ENCODE measurements at regions not wholly inside any gene's neighbourhood (a gene's known extent, or its start where the extent isn't known, plus 50 kb on each side); places are given as distances from the start of the nearest gene placed in this dataset.

DNA sequence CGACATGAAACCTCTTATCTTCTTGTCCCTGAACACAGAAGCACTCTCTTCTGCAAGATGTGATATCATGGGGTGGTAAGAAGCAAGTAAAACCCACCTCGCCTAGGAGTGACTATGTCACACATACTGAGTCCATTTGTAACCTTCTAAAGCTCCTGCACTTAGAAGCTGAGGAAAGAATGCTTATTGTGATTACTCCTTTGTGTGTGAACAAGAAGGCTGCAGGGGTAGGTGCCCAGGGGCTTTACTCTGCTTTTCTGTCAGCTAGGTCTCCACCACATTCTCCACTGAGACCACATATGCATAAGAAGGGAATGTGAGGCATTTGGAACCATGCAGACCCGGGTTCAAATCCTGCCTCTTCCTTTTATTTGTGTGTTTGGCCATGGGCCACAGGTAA, 144.3 kb downstream of the DMRTA2 start:
- ATAC-seq (no peak), DNase-seq (no peak)
- Mint-ChIP-seq H3K27ac (no peak overlapping the region), H3K9me3 (ENCODE audit: low read depth) (no peaks in the 10 kb centered on the region), H3K36me3 (no peaks in the 10 kb centered on the region), H3K4me3 (no peak overlapping the region), H3K4me1 (no peaks in the 10 kb centered on the region), H3K27me3 (no peaks in the 10 kb centered on the region)
- CTCF ChIA-PET = no interaction called here

DNA sequence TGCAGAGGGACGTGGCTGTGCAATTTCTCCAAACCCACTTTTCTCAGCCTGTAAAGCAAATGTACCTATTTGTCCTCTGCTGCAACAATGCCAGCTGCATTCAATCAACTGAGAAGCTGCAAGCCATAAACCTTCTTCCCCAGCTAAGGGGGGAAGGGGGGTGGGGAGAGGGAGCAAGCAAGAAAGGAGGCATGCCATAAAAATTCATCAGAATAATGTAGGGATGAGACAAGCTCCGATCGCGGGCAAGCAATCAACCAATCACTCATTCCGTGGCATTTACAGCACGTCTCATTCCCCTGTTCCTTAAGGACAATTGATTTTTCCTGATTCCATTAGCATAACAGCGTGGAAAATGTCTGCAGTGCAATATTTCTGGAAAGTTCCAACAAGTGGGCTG, 144.8 kb downstream of the DMRTA2 start:
- Mint-ChIP-seq H3K27me3 (no peaks in the 10 kb centered on the region), H3K9me3 (ENCODE audit: low read depth) (no peaks in the 10 kb centered on the region), H3K4me1 (no peaks in the 10 kb centered on the region), H3K27ac (no peak overlapping the region), H3K4me3 (no peak overlapping the region), H3K36me3 (no peaks in the 10 kb centered on the region)
- CTCF ChIA-PET = no interaction called here
- DNase-seq (no peak), ATAC-seq (no peak)

DNA sequence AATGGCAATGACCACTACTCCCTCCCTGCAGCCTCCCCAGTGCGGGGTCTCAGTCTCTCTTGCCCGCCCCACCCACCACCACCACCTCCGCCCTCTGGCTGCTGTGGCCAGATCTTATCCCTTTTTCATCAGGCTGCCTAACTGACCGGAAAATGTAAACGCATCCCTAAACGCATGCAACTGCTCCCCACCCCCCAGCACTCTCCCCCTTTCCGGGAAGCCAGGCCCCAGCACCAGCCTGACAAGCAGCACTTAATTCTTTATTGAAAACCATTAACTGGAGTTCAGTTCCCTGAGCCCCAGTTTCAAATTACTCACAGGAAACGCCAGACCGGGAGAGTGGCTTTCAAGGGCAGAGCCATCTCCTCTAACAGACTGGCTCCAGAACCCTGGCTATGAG, 147.7 kb downstream of the DMRTA2 start:
- Mint-ChIP-seq H3K27ac (no peak overlapping the region), H3K36me3 (no peaks in the 10 kb centered on the region), H3K9me3 (ENCODE audit: low read depth) (no peaks in the 10 kb centered on the region), H3K4me3 (no peak overlapping the region), H3K4me1 (no peaks in the 10 kb centered on the region), H3K27me3 (no peaks in the 10 kb centered on the region)
- ATAC-seq = no peak
- no peak for DNase-seq
- CTCF ChIA-PET = no interaction called here

DNA sequence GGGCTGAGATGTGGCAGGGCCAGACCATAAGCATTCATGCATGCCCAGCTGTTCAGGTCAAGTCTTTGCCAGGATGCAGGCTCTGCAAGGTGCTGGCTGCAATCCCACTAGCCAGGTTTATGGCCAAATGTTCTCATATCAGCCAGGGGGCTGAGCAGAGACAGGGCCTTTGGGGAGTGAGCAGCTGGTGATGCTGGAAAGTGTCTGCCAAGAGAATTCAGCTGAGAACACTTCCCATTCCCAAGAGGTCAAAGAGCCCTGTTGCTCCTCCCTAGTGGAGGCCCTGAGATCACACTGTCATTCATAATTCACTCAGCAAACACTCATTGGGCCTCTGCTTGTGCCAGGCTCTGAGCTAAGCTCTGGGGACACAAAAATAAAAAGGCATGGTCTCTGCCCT, 150.3 kb downstream of the DMRTA2 start:
- no peaks in the 10 kb centered on the region for H3K36me3 Mint-ChIP-seq
- H3K4me1 Mint-ChIP-seq = no peaks in the 10 kb centered on the region
- CTCF ChIA-PET = interaction anchor here (1.7 kb wide), 1 partner anchor 30 kb away, joined by 4 read pairs; no protein-coding TSS in a partner anchor
- H3K9me3 Mint-ChIP-seq (ENCODE audit: low read depth) = no peaks in the 10 kb centered on the region
- no peaks in the 10 kb centered on the region for H3K27me3 Mint-ChIP-seq
- DNase-seq = no peak
- no peak for ATAC-seq
- H3K4me3 Mint-ChIP-seq = no peak overlapping the region
- no peak overlapping the region for H3K27ac Mint-ChIP-seq

DNA sequence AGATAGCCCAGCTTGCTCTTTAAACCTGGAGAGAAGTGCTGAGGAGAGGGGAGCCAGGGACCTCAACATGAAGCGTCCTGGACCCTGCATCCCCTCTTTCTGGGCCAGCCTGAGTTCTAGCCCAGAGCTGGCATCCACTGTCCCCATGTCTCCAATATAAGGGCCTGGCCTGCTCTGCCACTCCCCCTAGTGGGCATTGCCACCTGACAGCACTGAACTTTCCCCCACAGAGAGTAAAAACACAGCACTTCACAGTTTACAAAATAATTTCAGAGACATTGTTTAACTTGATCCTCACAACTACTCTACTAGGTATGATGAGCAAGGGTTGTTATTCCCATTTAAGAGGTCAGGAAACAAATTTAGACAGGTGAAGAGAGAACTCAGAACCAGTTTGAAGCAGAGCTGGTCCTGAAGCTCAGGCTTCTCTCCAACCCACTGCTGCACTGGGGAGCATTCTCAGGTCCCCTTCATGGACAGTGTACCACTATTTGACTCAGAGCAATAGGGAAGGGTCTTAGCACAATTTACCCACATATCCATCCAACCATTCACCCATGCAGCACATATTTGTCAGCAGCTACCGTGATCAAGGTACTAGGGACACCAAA, 151.2 kb downstream of the DMRTA2 start:
- CTCF ChIA-PET = interaction anchor here (0.9 to 1.7 kb wide), 4 partner anchors 9 to 60 kb away, joined by 3 to 4 read pairs (median 4); no protein-coding TSS in a partner anchor
- no peaks in the 10 kb centered on the region for H3K9me3 Mint-ChIP-seq (ENCODE audit: low read depth)
- no peaks in the 10 kb centered on the region for H3K4me1 Mint-ChIP-seq
- no peaks in the 10 kb centered on the region for H3K36me3 Mint-ChIP-seq
- no peak for ATAC-seq
- H3K27me3 Mint-ChIP-seq = no peaks in the 10 kb centered on the region
- peak; percentile 43 for DNase-seq
- no peak overlapping the region for H3K27ac Mint-ChIP-seq
- no peak overlapping the region for H3K4me3 Mint-ChIP-seq

DNA sequence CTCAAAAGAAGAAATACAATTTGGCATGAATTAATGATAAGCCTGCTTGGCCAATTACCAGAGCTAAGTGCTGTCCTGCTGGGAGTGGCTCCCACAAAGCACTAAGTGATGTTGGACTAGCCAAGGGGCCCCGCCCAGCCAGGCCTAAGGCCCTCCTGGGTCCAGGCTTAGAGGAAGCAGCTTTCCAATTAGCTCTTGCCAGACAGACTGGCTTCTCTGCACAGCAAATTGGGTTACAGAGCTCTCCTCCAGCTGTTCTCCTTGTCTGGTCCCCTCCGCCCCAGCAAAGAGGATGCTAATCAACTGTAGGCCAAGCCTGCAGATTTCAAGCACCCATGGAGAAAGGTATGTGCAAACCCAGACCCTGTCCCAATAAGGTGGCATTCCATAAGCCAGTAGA, 151.9 kb downstream of the DMRTA2 start:
- DNase-seq (no peak), ATAC-seq (no peak)
- H3K36me3 Mint-ChIP-seq = no peaks in the 10 kb centered on the region
- H3K9me3 Mint-ChIP-seq (ENCODE audit: low read depth) = no peaks in the 10 kb centered on the region
- no peak overlapping the region for H3K27ac Mint-ChIP-seq
- CTCF ChIA-PET = interaction anchor here (0.9 to 1.7 kb wide), 4 partner anchors 9 to 61 kb away, joined by 3 to 4 read pairs (median 4); no protein-coding TSS in a partner anchor
- H3K4me3 Mint-ChIP-seq = no peak overlapping the region
- H3K27me3 Mint-ChIP-seq = no peaks in the 10 kb centered on the region
- peaks cover 2% of the 10 kb centered on the region for H3K4me1 Mint-ChIP-seq

DNA sequence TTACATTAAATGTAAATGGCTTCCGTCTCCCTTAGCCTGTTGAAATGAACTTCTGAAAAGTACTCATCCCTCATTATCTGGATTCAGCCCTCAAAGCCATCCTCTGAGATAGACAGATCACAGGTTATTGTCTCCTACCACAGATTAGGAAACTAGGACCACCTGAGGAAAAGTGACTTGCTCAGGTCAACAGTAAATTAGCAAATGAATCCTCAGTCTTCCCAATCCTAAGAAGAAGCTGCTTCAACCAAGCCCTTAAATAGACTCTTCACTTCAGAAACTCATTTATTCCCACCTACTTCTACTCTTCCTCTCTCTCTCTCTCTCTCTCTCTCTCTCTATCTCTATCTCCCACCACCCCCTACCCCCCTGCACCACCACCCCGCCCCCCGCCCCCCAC, 152.3 kb downstream of the DMRTA2 start:
- no peaks in the 10 kb centered on the region for H3K9me3 Mint-ChIP-seq (ENCODE audit: low read depth)
- DNase-seq (no peak), ATAC-seq (no peak)
- H3K4me3 Mint-ChIP-seq = no peak overlapping the region
- no peaks in the 10 kb centered on the region for H3K36me3 Mint-ChIP-seq
- H3K4me1 Mint-ChIP-seq = peaks cover 3% of the 10 kb centered on the region
- CTCF ChIA-PET = no interaction called here
- H3K27me3 Mint-ChIP-seq = no peaks in the 10 kb centered on the region
- H3K27ac Mint-ChIP-seq = no peak overlapping the region

DNA sequence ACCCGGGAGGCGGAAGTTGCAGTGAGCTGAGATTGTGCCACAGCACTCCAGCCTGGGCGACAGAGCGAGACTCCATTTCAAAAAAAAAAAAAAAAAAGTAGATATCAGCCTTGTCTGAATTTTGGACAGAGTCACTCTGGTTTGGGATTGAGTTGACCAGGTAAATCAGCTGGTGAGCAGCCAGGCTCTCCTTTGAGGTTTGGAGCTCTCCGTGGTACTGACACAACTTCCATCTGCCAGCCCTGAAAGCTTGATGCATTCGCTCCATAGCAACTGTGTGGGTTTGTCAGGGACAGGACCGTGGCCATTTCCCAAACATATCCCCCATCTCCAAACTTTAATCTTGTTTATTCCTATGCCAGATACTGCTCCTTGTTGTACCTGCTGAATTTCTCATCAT, 155.2 kb downstream of the DMRTA2 start:
- Mint-ChIP-seq H3K4me3 (no peak overlapping the region), H3K36me3 (no peaks in the 10 kb centered on the region), H3K4me1 (peaks cover 3% of the 10 kb centered on the region), H3K27ac (no peak overlapping the region), H3K9me3 (ENCODE audit: low read depth) (no peaks in the 10 kb centered on the region), H3K27me3 (no peaks in the 10 kb centered on the region)
- DNase-seq (no peak), ATAC-seq (no peak)
- CTCF ChIA-PET = interaction anchor here (1.1 kb wide), 1 partner anchor 65 kb away, joined by 3 read pairs; no protein-coding TSS in a partner anchor

DNA sequence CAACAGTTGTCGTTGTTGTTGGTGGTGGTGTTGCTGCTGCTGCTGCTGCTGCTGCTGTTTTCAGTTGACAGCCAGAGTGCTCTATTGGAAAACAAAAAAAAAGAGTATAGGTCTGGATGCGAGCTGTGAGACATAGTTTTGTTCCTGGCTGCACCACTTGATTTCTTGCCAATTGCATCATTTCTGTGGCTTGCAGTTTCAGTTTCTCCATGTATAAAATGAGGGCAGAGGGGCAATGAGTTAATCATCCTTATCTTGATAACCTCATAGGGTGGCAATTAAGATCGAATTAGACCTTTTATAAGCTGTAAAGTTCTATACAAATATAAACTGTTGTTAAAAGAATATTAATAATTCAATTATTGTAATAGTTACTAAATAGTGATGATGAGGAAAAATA, 156.7 kb downstream of the DMRTA2 start:
- H3K27me3 Mint-ChIP-seq = no peaks in the 10 kb centered on the region
- no peaks in the 10 kb centered on the region for H3K36me3 Mint-ChIP-seq
- CTCF ChIA-PET = no interaction called here
- DNase-seq = no peak
- no peaks in the 10 kb centered on the region for H3K9me3 Mint-ChIP-seq (ENCODE audit: low read depth)
- peaks cover 3% of the 10 kb centered on the region for H3K4me1 Mint-ChIP-seq
- H3K4me3 Mint-ChIP-seq = no peak overlapping the region
- no peak for ATAC-seq
- no peak overlapping the region for H3K27ac Mint-ChIP-seq

DNA sequence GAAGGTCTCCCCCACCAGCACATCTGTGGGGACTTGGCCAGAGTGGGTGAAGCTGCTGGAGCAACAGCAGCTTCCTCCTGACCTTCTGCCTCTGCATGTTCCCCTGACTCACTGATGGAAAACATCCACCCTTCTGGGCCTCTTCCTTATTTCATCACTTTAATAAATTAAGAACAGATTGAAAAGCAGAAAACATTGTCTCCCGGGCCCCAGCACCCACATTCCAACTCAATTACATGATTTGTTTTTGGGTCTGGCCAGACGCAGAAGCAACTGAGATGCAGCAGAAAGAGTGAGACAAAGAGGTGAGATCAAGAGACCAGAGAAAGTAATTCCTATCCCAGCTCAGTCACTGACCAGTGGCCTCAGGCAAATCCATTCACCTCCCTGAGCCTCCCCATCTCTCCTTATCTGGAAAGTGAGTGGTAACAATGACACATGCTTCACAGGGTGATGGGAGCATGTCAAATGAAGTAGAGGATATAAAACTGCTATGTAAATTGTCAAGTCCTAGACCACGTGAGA, 157.1 kb downstream of the ELAVL4 start:
- ATAC-seq = no peak
- no peak for DNase-seq
- no peak overlapping the region for H3K4me3 Mint-ChIP-seq
- H3K4me1 Mint-ChIP-seq = peaks cover 3% of the 10 kb centered on the region
- no peaks in the 10 kb centered on the region for H3K36me3 Mint-ChIP-seq
- no peak overlapping the region for H3K27ac Mint-ChIP-seq
- CTCF ChIA-PET = interaction anchor here (0.9 kb wide), 1 partner anchor 67 kb away, joined by 3 read pairs; no protein-coding TSS in a partner anchor
- no peaks in the 10 kb centered on the region for H3K27me3 Mint-ChIP-seq
- no peaks in the 10 kb centered on the region for H3K9me3 Mint-ChIP-seq (ENCODE audit: low read depth)

DNA sequence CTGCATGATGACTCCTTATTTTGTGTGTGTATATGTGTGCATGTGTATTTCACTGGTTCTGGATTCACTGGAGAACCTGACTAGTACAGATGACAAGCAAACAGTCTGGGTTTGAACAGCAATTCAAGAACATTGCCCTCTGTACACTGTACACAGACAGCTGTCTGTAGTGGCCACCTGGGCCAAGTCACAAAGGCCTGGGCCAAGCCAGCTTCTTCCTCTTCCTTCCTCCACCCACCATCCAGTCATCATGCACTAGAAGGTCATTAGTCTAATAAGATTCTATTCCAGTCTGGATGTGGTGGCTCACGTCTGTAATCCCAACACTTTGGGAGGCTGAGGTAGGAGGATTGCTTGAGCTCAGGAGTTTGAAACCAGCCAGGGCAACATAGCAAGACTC, 155.9 kb downstream of the ELAVL4 start:
- H3K27ac Mint-ChIP-seq = no peak overlapping the region
- H3K9me3 Mint-ChIP-seq (ENCODE audit: low read depth) = no peaks in the 10 kb centered on the region
- no peaks in the 10 kb centered on the region for H3K36me3 Mint-ChIP-seq
- CTCF ChIA-PET = no interaction called here
- no peak overlapping the region for H3K4me3 Mint-ChIP-seq
- ATAC-seq = no peak
- DNase-seq = no peak
- peaks cover 3% of the 10 kb centered on the region for H3K4me1 Mint-ChIP-seq
- H3K27me3 Mint-ChIP-seq = no peaks in the 10 kb centered on the region

DNA sequence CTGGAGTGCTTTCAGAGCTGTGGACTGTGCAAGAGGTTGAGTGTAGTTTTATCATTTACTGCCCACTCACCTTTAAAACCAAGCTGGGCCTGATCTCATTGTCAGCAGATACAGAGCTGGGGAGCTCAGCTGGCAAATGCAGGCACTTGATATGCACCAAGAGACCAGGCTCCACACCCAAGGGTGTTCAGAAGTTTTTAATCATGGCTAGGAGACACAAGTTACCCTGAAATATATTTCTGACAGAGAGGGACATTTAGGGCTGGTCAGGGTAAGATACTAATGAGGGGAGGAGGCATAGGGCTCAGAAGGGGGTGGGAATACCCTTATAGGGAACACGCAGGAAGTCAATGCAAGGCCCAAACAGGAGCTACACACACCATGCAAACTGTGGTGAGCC, 153.7 kb downstream of the ELAVL4 start:
- DNase-seq (no peak), ATAC-seq (no peak)
- Mint-ChIP-seq H3K4me1 (peaks cover 3% of the 10 kb centered on the region), H3K27ac (no peak overlapping the region), H3K4me3 (no peak overlapping the region), H3K9me3 (ENCODE audit: low read depth) (no peaks in the 10 kb centered on the region), H3K27me3 (no peaks in the 10 kb centered on the region), H3K36me3 (no peaks in the 10 kb centered on the region)
- CTCF ChIA-PET = interaction anchor here (1.1 kb wide), 2 partner anchors 9 to 71 kb away, joined by 3 read pairs; no protein-coding TSS in a partner anchor

DNA sequence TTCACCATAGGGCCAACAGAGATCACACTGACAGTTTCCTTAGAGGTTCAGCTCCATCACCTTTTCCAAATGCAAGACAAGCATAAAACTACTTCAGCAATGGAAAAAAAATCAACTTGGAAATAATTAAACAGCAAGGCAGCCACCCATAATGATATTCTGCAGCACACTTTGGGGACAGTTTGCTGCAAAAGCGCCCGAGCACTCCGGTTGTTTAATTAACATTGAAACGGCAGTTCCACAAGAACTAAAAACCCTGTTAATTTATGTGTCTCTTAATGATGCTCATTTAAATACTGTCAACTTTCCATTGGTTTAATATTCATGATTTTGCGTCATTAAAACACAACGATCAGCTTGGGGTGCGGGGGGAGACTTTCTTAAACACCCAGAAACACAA, 153.2 kb downstream of the ELAVL4 start:
- Mint-ChIP-seq H3K27me3 (no peaks in the 10 kb centered on the region), H3K9me3 (ENCODE audit: low read depth) (no peaks in the 10 kb centered on the region), H3K4me3 (no peak overlapping the region), H3K36me3 (no peaks in the 10 kb centered on the region), H3K4me1 (peaks cover 3% of the 10 kb centered on the region), H3K27ac (no peak overlapping the region)
- no peak for ATAC-seq
- no peak for DNase-seq
- CTCF ChIA-PET = no interaction called here

DNA sequence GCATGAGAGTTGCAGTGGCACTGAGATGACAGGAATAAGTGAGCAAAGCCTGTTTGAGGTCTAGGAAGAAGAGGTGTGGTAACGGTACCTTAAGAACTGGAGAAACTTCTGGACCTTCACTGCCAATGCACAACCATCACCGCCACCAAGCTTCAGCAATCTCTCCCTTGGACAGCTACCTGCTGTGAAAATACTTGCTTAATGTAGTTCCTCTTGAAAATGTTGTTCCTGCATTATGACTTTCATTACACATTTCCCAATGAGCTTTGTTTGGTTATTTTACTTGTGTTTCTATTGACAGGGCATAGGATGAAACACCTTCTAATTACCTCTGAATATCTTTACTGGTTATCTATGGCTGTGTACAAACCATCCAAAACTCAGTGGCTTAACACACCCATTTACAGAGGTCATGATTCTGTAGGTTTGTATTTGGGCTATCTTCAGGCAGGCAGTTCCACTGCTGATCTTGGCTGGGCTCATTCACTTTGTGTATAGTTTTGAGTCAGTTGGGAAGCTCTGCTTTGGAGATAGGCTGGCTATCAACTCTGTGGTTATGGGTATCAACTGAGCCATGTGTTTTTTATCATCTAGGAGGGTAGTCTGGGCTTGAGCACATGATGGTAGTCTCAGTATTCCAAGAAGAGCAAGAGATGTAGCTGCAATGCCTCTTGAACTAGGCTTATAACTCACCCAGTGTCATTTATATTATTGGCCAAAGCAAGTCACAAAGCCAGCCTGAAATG, 149.4 kb downstream of the ELAVL4 start:
- H3K27me3 Mint-ChIP-seq = no peaks in the 10 kb centered on the region
- CTCF ChIA-PET = no interaction called here
- H3K4me1 Mint-ChIP-seq = no peaks in the 10 kb centered on the region
- H3K9me3 Mint-ChIP-seq (ENCODE audit: low read depth) = no peaks in the 10 kb centered on the region
- no peak overlapping the region for H3K27ac Mint-ChIP-seq
- no peak for ATAC-seq
- DNase-seq = no peak
- no peaks in the 10 kb centered on the region for H3K36me3 Mint-ChIP-seq
- H3K4me3 Mint-ChIP-seq = no peak overlapping the region
